ENCODE measurements at regions not wholly inside any gene's neighbourhood (a gene's known extent, or its start where the extent isn't known, plus 50 kb on each side); places are given as distances from the start of the nearest gene placed in this dataset.

DNA sequence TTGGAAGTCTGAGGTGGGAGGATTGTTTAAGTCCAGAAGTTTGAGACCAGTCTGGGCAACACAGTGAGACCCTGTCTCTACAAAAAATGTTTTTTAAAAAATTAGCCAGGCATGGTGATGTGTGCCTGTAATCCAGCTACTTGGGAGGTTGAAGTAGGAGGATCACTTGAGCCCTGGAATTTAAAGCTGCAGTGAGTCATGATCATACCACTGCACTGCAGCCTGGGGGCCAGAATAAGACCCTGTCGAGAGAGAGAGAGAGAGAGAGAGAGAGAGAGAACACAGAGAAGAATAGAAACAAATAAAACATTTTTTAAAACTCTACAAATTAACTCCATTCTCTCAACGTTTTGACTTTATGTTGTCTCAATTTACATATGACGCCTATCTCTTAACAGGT, 111.8 kb downstream of the BARX1 start:
- TF ChIP-seq POLR2AphosphoS5 (IDR thresholded peaks at IDR 0.05; ENCODE audit: low read depth, low read length) = no peak
- TF ChIP-seq POLR2A (IDR thresholded peaks at IDR 0.05; ENCODE audit: low read depth, low read length) = no peak
- TF ChIP-seq TAF1 (IDR thresholded peaks at IDR 0.05; ENCODE audit: borderline replicate concordance, low read depth, low read length) = no peak
